Naive thymus-derived CD8-positive, alpha-beta T cell (primary cell): ENCODE measurements at regions not wholly inside any gene's neighbourhood (a gene's known extent, or its start where the extent isn't known, plus 50 kb on each side); places are given as distances from the start of the nearest gene placed in this dataset.

Experiments
- ATAC-seq, 2 donors: fragments of 150-1000 bp; cut with Tn5 transposase in 1 of 2; sonication (Bioruptor Pico), chemical (Tn5 transposase) in 1 of 2; 1 replicate in 1 of 2; 2 replicates in 1 of 2; pipeline ENCODE4 v1.10.0; 2021; ENCODE audit warnings: mild to moderate bottlenecking in 2 of 2, moderate library complexity in 2 of 2
- POLR2A ChIA-PET: fragments of 350-600 bp; sonication (Branson Sonifier 250); formaldehyde crosslinking; loops from one replicate; lab custom pipeline; 2021; ENCODE audit warnings: antibody characterized with exemption; lab: Charles Lee
- DNase-seq, 10 donors: peaks; one replicate each; pipeline versions ENCODE4 v3.0.0 to v3.0.0-alpha.2; 2020 to 2022
- H3K27ac Mint-ChIP-seq, 10 donors: one replicate each; pipeline ENCODE4 v1.8.0; 2020 to 2022; ENCODE audit warnings: mild to moderate bottlenecking in 10 of 10, mixed read lengths in 10 of 10, moderate library complexity in 4 of 10, inconsistent platforms in 1 of 10
- H3K27me3 Mint-ChIP-seq, 5 donors: one replicate each; pipeline ENCODE4 v1.8.0; 2021 to 2022; ENCODE audit warnings: mixed read lengths in 5 of 5
- H3K36me3 Mint-ChIP-seq, 3 donors: one replicate each; pipeline ENCODE4 v1.8.0; 2020 to 2022; ENCODE audit warnings: mixed read lengths in 3 of 3, mild to moderate bottlenecking in 2 of 3, inconsistent platforms in 1 of 3
- H3K4me1 Mint-ChIP-seq, 4 donors: one replicate each; pipeline ENCODE4 v1.8.0; 2021 to 2022; ENCODE audit warnings: mixed read lengths in 4 of 4
- H3K4me3 Mint-ChIP-seq, 10 donors: one replicate each; pipeline ENCODE4 v1.8.0; 2020 to 2022; ENCODE audit warnings: mild to moderate bottlenecking in 10 of 10, mixed read lengths in 10 of 10, moderate library complexity in 6 of 10, inconsistent platforms in 1 of 10
- H3K9me3 Mint-ChIP-seq, 9 donors: one replicate each; pipeline ENCODE4 v1.8.0; 2020 to 2022; ENCODE audit warnings: mixed read lengths in 9 of 9, mild to moderate bottlenecking in 3 of 9, inconsistent platforms in 1 of 9, moderate library complexity in 1 of 9

- POLR2A ChIA-PET = no interaction called here
- Mint-ChIP-seq H3K9me3 (peaks cover 0 to 8% (median under 1%) of the 10 kb centered on the region in 9 donors), H3K27ac (no peak overlapping the region), H3K4me1 (no peaks in the 10 kb centered on the region), H3K36me3 (no peaks in the 10 kb centered on the region), H3K27me3 (no peaks in the 10 kb centered on the region), H3K4me3 (no peak overlapping the region)
- ATAC-seq (no peak), DNase-seq (no peak)
These were observed 1336.3 kb upstream of the AGA start for GRCh38 chr4:178778496-178778895.

DNA sequence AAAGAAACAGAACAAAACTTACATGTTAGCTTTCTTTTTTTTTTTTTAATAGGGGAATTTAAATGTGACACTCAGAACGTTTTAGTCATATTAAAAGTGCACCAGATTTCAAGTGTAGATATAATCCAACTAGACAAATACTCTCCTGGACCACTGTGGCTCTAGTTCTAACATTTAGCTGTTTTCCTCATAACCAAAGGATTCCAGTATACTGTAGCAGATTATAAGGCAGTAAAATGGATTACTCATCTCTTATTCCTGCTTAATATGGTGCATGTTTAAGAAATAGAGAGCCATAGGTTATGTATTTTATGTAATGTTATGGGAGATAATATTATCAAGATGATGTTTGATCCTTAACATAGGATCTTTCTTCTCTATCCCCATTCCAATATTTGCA, 1339.5 kb upstream of the AGA start:
- Mint-ChIP-seq H3K4me3 (no peak overlapping the region), H3K36me3 (no peaks in the 10 kb centered on the region), H3K4me1 (no peaks in the 10 kb centered on the region), H3K27me3 (no peaks in the 10 kb centered on the region), H3K9me3 (peaks cover 0 to 25% (median 9%) of the 10 kb centered on the region in 9 donors), H3K27ac (no peak overlapping the region)
- ATAC-seq = no peak
- POLR2A ChIA-PET = no interaction called here
- no peak for DNase-seq

DNA sequence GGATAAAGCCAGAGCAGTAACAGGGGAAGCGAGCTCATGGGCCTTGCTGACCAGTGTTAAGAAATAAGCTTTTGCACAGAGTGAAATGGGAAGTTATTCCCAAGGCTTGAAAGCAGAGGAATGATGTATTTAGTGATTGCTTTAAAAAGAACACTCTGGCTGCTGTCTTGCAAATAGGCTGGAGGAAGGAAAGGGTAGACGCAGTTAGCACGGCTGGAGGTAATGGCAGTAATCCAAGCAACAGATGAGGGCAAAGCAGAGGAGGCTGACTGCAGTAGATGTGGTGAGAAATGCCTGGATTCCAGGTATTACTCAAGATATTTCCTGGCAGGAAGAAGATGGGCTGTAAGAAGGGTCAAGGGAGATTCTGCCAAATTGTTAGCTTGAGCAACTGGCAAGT, 1342.3 kb upstream of the AGA start:
- POLR2A ChIA-PET = no interaction called here
- Mint-ChIP-seq H3K9me3 (peaks cover 0 to 27% (median 4%) of the 10 kb centered on the region in 9 donors), H3K36me3 (no peaks in the 10 kb centered on the region), H3K4me1 (no peaks in the 10 kb centered on the region), H3K27me3 (no peaks in the 10 kb centered on the region), H3K27ac (no peak overlapping the region), H3K4me3 (no peak overlapping the region)
- no peak for ATAC-seq
- DNase-seq = no peak

- ATAC-seq (no peak), DNase-seq (no peak)
- Mint-ChIP-seq H3K36me3 (no peaks in the 10 kb centered on the region), H3K27ac (no peak overlapping the region), H3K27me3 (no peaks in the 10 kb centered on the region), H3K4me1 (no peaks in the 10 kb centered on the region), H3K9me3 (peaks cover 0 to 27% (median 5%) of the 10 kb centered on the region in 9 donors), H3K4me3 (no peak overlapping the region)
- POLR2A ChIA-PET = no interaction called here
These were observed 1347.0 kb upstream of the AGA start for GRCh38 chr4:178789279-178789678.

- Mint-ChIP-seq H3K27ac (no peak overlapping the region), H3K36me3 (peaks cover 0 to 4% (median 0%) of the 10 kb centered on the region in 3 donors), H3K4me3 (no peak overlapping the region), H3K4me1 (no peaks in the 10 kb centered on the region), H3K27me3 (no peaks in the 10 kb centered on the region), H3K9me3 (peaks cover 0 to 22% (median 6%) of the 10 kb centered on the region in 9 donors)
- ATAC-seq = no peak
- POLR2A ChIA-PET = no interaction called here
- DNase-seq = no peak
These were observed 1357.0 kb upstream of the AGA start for GRCh38 chr4:178799204-178799603.

DNA sequence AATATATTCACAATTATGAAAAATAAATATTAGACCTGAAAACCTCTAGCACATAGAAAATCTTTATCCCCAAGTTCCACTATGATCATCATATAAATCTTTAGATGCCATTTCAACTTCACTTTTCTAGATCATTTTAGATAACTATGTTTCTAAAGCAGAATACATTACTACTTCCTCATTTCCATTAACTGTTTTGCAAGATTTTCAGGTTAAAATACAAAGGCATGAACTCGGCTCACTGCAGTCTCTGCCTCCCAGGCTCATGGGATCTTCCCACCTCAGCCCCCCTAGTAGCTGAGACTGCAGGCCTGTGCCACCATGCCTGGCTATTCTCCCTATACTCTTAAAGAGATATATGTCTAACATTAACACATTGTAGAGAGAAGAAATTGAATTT, 1365.9 kb upstream of the AGA start:
- Mint-ChIP-seq H3K9me3 (peaks cover 0 to 7% (median 0%) of the 10 kb centered on the region in 9 donors), H3K36me3 (no peaks in the 10 kb centered on the region), H3K27me3 (no peaks in the 10 kb centered on the region), H3K27ac (no peak overlapping the region), H3K4me1 (no peaks in the 10 kb centered on the region), H3K4me3 (no peak overlapping the region)
- ATAC-seq = no peak
- POLR2A ChIA-PET = no interaction called here
- no peak for DNase-seq

DNA sequence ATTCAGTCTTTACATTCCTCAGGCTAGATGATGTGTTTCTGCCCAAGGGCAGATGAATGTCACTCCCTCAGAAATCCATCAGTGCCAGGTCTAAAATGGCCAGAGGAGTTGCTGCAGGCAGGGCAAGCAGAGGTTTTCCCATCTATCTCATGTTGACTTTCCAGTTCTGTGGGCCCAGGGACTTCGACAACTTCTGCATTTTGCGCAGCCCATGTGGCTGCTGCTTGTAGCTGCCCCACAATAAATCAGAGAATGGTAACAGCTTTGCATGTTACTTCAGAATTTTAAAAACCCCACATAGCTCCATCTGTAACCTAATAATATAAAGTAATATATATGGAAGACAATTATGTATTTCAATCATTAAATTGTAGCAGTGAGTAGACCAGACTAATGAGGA, 1367.7 kb upstream of the AGA start:
- DNase-seq (no peak), ATAC-seq (no peak)
- Mint-ChIP-seq H3K27me3 (no peaks in the 10 kb centered on the region), H3K9me3 (peaks cover 0 to 5% (median 0%) of the 10 kb centered on the region in 9 donors), H3K36me3 (no peaks in the 10 kb centered on the region), H3K27ac (no peak overlapping the region), H3K4me3 (no peak overlapping the region), H3K4me1 (no peaks in the 10 kb centered on the region)
- POLR2A ChIA-PET = no interaction called here

DNA sequence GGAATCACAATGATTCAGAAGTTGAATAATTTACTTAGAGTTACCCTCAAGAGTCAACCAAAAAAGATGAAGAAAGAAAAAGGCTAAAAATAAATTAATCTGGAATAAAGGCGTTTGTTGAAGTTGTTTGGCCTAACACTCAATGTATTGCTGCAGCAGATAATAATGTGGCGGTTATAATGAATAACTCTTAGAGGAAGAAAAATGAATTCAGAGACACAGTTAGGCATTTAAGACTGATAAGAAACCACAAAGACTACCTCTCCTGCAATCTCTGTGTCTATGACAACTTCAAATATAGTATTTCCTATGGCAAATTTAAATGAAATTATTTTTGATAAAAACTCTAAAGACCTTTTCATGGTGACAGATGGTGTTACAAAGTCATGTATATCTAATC, 1369.1 kb upstream of the AGA start:
- H3K4me3 Mint-ChIP-seq = no peak overlapping the region
- POLR2A ChIA-PET = no interaction called here
- ATAC-seq = no peak
- no peaks in the 10 kb centered on the region for H3K36me3 Mint-ChIP-seq
- no peaks in the 10 kb centered on the region for H3K27me3 Mint-ChIP-seq
- no peaks in the 10 kb centered on the region for H3K4me1 Mint-ChIP-seq
- peaks cover 0 to 12% (median 0%) of the 10 kb centered on the region in 9 donors for H3K9me3 Mint-ChIP-seq
- no peak overlapping the region for H3K27ac Mint-ChIP-seq
- no peak for DNase-seq

DNA sequence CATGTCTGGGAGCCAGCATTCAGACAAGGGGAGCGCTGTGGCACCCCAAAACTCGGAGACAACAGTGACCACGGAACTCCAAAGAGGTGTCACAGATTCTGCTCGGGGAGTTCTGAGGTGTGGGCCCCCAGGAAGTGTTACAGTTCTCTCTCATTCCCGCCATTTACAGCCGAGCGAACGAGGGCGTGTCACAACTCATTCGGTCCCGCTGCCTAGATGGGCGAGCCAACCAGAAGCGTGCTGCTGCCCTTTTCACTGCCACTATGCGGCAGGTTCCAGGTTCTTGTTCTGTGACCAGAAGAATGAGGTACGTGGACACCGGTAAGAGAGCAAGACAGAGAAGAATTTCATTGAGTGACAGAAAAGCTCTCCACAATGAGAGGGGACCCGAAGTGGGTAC, 1370.6 kb upstream of the AGA start:
- no peak overlapping the region for H3K4me3 Mint-ChIP-seq
- H3K27ac Mint-ChIP-seq = no peak overlapping the region
- H3K9me3 Mint-ChIP-seq = peaks cover 0 to 12% (median 2%) of the 10 kb centered on the region in 9 donors
- no peaks in the 10 kb centered on the region for H3K4me1 Mint-ChIP-seq
- DNase-seq (no peak), ATAC-seq (no peak)
- H3K27me3 Mint-ChIP-seq = no peaks in the 10 kb centered on the region
- H3K36me3 Mint-ChIP-seq = no peaks in the 10 kb centered on the region
- POLR2A ChIA-PET = no interaction called here

DNA sequence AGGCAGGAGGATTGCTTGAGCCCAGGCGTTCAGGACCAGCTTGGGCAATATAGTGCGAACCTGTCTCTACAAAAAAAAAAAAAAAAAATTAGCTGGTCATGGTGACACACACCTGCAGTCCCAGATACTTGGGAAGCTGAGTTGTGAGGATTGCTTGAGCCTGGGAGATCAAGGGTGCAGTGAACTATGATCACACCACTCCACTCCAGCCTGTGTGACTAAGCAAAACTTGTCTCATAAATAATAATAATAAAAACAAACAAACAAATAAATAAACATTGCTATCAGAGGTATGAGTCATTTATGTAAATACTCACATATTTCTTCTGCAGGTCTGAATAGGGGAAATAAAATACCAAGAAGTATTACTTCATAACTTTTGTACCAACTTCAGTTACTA, 1372.7 kb upstream of the AGA start:
- H3K36me3 Mint-ChIP-seq = no peaks in the 10 kb centered on the region
- H3K9me3 Mint-ChIP-seq = peaks cover 0 to 12% (median 4%) of the 10 kb centered on the region in 9 donors
- POLR2A ChIA-PET = no interaction called here
- no peak for DNase-seq
- H3K27me3 Mint-ChIP-seq = no peaks in the 10 kb centered on the region
- H3K4me1 Mint-ChIP-seq = no peaks in the 10 kb centered on the region
- H3K27ac Mint-ChIP-seq = no peak overlapping the region
- no peak for ATAC-seq
- no peak overlapping the region for H3K4me3 Mint-ChIP-seq

- no peak overlapping the region for H3K4me3 Mint-ChIP-seq
- H3K27ac Mint-ChIP-seq = no peak overlapping the region
- no peaks in the 10 kb centered on the region for H3K27me3 Mint-ChIP-seq
- ATAC-seq (no peak), DNase-seq (no peak)
- H3K4me1 Mint-ChIP-seq = no peaks in the 10 kb centered on the region
- POLR2A ChIA-PET = no interaction called here
- peaks cover 0 to 9% (median 5%) of the 10 kb centered on the region in 9 donors for H3K9me3 Mint-ChIP-seq
- H3K36me3 Mint-ChIP-seq = no peaks in the 10 kb centered on the region
These were observed 1381.5 kb upstream of the AGA start for GRCh38 chr4:178823673-178824295.

DNA sequence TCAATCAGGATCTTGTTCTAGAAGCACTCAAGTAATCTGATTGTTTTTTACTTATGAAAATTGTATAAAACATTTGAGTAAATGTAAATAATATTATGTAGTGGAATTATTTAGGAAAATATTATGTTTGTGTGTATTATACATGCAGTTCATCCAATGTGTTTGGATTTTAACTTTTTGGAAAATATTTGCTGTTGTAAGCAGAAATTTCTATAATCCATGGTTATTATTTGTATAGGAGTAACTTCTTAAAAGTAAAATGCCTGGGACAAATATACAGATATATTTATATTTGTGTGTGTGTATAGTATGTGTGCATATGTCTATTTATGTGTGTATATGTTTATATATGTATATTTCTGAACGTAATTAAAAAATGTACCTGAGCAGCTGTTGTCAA, 1394.6 kb upstream of the AGA start:
- Mint-ChIP-seq H3K4me1 (no peaks in the 10 kb centered on the region), H3K36me3 (no peaks in the 10 kb centered on the region), H3K9me3 (peaks cover 0 to 16% (median under 1%) of the 10 kb centered on the region in 9 donors), H3K27me3 (no peaks in the 10 kb centered on the region), H3K27ac (no peak overlapping the region), H3K4me3 (no peak overlapping the region)
- no peak for DNase-seq
- POLR2A ChIA-PET = no interaction called here
- no peak for ATAC-seq

- Mint-ChIP-seq H3K4me3 (no peak overlapping the region), H3K4me1 (no peaks in the 10 kb centered on the region), H3K36me3 (no peaks in the 10 kb centered on the region), H3K27ac (no peak overlapping the region), H3K9me3 (peaks cover 0 to 16% (median 2%) of the 10 kb centered on the region in 9 donors), H3K27me3 (no peaks in the 10 kb centered on the region)
- POLR2A ChIA-PET = no interaction called here
- ATAC-seq (no peak), DNase-seq (no peak)
These were observed 1396.5 kb upstream of the AGA start for GRCh38 chr4:178838776-178839175.

DNA sequence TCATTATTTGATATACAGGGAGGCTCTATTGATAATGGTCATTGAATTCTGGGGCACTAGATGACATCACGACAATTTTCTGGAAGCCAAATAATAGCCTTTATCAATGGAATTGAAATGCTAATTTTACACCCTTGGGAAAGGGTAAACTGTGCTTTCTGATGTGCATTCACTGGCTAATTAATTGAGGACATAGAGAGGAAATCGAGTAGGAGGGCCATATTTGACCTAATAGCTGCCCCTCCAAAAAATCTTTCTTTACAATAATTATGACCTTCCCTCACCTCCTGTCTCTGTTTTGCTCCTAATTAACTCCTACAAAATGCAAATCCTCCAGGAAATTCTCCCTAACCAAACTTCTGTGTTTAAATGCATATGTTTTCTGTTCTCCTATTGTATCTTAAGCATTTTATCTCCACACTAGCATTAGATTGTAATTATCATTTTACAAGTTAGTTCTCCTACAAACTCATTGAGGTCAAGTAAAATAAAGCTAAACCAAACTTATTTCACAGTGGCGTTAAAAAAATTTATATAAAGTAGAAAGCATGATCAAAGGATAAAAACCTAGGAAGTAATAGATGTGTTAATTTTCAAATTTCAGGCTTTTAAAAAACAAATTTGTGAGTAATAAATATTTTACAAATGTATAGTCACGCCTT, 1414.0 kb upstream of the AGA start:
- POLR2A ChIA-PET = no interaction called here
- Mint-ChIP-seq H3K27ac (no peak overlapping the region), H3K27me3 (no peaks in the 10 kb centered on the region), H3K9me3 (peaks cover 0 to 4% (median 0%) of the 10 kb centered on the region in 9 donors), H3K4me1 (no peaks in the 10 kb centered on the region), H3K36me3 (no peaks in the 10 kb centered on the region), H3K4me3 (no peak overlapping the region)
- no peak for DNase-seq
- no peak for ATAC-seq
